ENCODE measurements at regions not wholly inside any gene's neighbourhood (a gene's known extent, or its start where the extent isn't known, plus 50 kb on each side); places are given as distances from the start of the nearest gene placed in this dataset.

- Histone ChIP-seq H3K9ac (ENCODE audit: extremely low read depth, insufficient read length, low read length) (no peak overlapping the region), H3K27ac (ENCODE audit: insufficient read length, low read depth, low read length) (no peak overlapping the region)
- no peak for DNase-seq
These were observed 132.3 kb upstream of the RND3 start for GRCh38 chr2:150619607-150620330.

More at GRCh38 chr2:150619607-150620330, 132.3 kb upstream of the RND3 start:
- no peak overlapping the region for H3K4ac ChIP-seq (ENCODE audit: low read depth, low read length)
- no peak overlapping the region for H3K14ac ChIP-seq (ENCODE audit: insufficient read depth, low read length)
- no peaks in the 10 kb centered on the region for H3K9me3 Mint-ChIP-seq
- no peak for TF ChIP-seq CTCF (conservative IDR thresholded peaks at IDR 0.05)
- no peak overlapping the region for H2BK20ac ChIP-seq (ENCODE audit: low read depth, low read length, poor library complexity, severe bottlenecking)
- WGBS (ENCODE audit: extremely low coverage, insufficient read length, low lambda C conversion rate) = no CpG with 5 or more reads among the region's 5 CpGs
- H4K20me1 ChIP-seq (ENCODE audit: control insufficient read depth, insufficient read depth, insufficient read length) = no peaks in the 10 kb centered on the region
- H3K27ac Mint-ChIP-seq = no peak overlapping the region
- H2BK5ac ChIP-seq (ENCODE audit: insufficient read length, low read length) = no peak overlapping the region
- H3K4me3 Mint-ChIP-seq = no peak overlapping the region
- no peaks in the 10 kb centered on the region for H3K9me3 ChIP-seq (ENCODE audit: control insufficient read depth, low read depth, low read length)
- no peak overlapping the region for H3K4me2 ChIP-seq (ENCODE audit: insufficient read depth, insufficient read length, low read length)
- no peaks in the 10 kb centered on the region for H3K23me2 ChIP-seq (ENCODE audit: insufficient read length, low read depth, low read length, poor library complexity, severe bottlenecking)
- no peak overlapping the region for H4K91ac ChIP-seq (ENCODE audit: insufficient read length, low read depth, low read length)
- peaks cover 8 to 24% of the 10 kb centered on the region in 2 experiments; a peak in 3 of 4 replicates for H3K4me1 Mint-ChIP-seq
- no peaks in the 10 kb centered on the region for H3K79me2 ChIP-seq (ENCODE audit: insufficient read depth, low read length)
- H3K27me3 Mint-ChIP-seq (ENCODE audit: low read depth) = no peaks in the 10 kb centered on the region
- no peak overlapping the region for H2AK5ac ChIP-seq (ENCODE audit: insufficient read length, low read length)
- H3T11ph ChIP-seq (ENCODE audit: low read length) = no peak overlapping the region
- H3K27me3 ChIP-seq (ENCODE audit: insufficient read depth, low read length) = no peaks in the 10 kb centered on the region
- no peak overlapping the region for H2AFZ ChIP-seq (ENCODE audit: low read length)
- H2BK12ac ChIP-seq (ENCODE audit: insufficient read length, low read depth, low read length) = no peak overlapping the region
- H3K23ac ChIP-seq (ENCODE audit: insufficient read length, low read depth, low read length) = no peak overlapping the region
- H3K56ac ChIP-seq (ENCODE audit: insufficient read length, low read depth, low read length) = no peak overlapping the region
- no peaks in the 10 kb centered on the region for H3K79me1 ChIP-seq (ENCODE audit: insufficient read depth, low read depth, low read length, poor library complexity, severe bottlenecking)
- H3K18ac ChIP-seq (ENCODE audit: insufficient read length, low read depth, low read length) = no peak overlapping the region
- no peaks in the 10 kb centered on the region for H3K4me1 ChIP-seq (ENCODE audit: insufficient read depth, low read length)
- H4K8ac ChIP-seq (replicated peaks; ENCODE audit: insufficient read length, low read depth, low read length) = no peak overlapping the region
- H4K5ac ChIP-seq (ENCODE audit: insufficient read length, low read depth, low read length) = no peak overlapping the region
- H2BK15ac ChIP-seq (ENCODE audit: low read depth, low read length) = no peak overlapping the region
- H2BK120ac ChIP-seq (ENCODE audit: low read depth, low read length, poor library complexity, severe bottlenecking) = no peak overlapping the region
- peaks cover 0 to 5% (median 0%) of the 10 kb centered on the region in 3 experiments; a peak in 1 of 7 replicates for H3K36me3 Mint-ChIP-seq (ENCODE audit: insufficient read depth in 1 of 3, low read depth in 3 of 3)

Measured in H9 (cell line).